ENCODE measurements at regions not wholly inside any gene's neighbourhood (a gene's known extent, or its start where the extent isn't known, plus 50 kb on each side); places are given as distances from the start of the nearest gene placed in this dataset.

DNA sequence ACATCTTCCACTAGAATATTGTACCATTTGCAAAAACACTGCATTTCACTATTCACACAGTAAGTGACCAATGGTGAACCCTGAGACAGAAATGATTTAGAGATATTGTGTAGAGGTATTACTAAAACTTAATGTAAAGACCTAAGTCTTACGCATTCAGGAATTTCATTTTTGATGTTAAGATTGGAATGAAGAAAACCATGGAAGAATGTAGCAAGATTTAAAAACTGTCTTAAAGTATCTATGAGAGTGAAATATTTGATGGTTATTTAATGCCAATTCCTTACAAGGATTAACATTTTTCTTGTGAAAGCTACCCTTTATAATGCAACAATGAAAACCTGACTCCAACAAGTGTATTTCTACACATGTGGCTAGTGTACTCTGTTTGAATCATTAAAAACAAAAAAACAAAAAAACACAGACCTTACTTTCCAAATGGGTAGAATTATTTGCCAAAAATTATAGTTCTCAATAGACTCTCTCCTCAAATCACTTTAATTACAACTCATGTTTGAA, 172.0 kb downstream of the NNT start:
- H3K27ac ChIP-seq, result no peak overlapping the region
- in situ Hi-C loops (cut with HindIII; ENCODE audit: low pct_ligation_motif_present, low sequenced_read_pairs), result no loop called here
- H3K36me3 ChIP-seq (replicated peaks), result no peaks in the 10 kb centered on the region
- no peak for DNase-seq
- no peak overlapping the region for H3K4me3 ChIP-seq (ENCODE audit: low read depth, low read length)
- no peaks in the 10 kb centered on the region for H3K27me3 ChIP-seq (replicated peaks)
- TF ChIP-seq, protein P1, sequence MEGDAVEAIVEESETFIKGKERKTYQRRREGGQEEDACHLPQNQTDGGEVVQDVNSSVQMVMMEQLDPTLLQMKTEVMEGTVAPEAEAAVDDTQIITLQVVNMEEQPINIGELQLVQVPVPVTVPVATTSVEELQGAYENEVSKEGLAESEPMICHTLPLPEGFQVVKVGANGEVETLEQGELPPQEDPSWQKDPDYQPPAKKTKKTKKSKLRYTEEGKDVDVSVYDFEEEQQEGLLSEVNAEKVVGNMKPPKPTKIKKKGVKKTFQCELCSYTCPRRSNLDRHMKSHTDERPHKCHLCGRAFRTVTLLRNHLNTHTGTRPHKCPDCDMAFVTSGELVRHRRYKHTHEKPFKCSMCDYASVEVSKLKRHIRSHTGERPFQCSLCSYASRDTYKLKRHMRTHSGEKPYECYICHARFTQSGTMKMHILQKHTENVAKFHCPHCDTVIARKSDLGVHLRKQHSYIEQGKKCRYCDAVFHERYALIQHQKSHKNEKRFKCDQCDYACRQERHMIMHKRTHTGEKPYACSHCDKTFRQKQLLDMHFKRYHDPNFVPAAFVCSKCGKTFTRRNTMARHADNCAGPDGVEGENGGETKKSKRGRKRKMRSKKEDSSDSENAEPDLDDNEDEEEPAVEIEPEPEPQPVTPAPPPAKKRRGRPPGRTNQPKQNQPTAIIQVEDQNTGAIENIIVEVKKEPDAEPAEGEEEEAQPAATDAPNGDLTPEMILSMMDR (IDR thresholded peaks at IDR 0.05; ENCODE audit: low read depth, low read length, missing control alignments), result no peak

DNA sequence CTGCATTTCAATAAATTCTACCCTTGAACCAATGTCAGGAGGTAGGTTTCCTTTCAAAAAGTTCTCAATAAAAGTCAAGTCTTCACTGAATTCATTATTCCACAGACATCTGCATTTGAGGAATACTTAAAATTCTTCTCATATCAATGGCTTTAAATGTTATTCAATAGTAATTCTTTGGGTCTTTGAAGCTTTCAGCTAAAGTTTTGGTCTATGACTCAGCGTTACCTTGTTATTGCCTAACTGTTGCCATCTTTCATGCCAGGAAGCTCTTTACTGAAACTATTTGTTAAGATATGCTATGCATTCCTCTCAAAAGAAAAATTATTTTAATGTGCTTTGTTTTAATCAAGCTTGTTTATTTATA, 170.5 kb downstream of the NNT start:
- in situ Hi-C loops (cut with HindIII; ENCODE audit: low pct_ligation_motif_present, low sequenced_read_pairs), result no loop called here
- peak overlapping the region; percentile 86 for H3K27ac ChIP-seq
- H3K27me3 ChIP-seq (replicated peaks), result no peaks in the 10 kb centered on the region
- TF ChIP-seq, protein P1 (IDR thresholded peaks at IDR 0.05; ENCODE audit: low read depth, low read length, missing control alignments), result no peak
- DNase-seq, result peak; percentile 40
- H3K4me3 ChIP-seq (ENCODE audit: low read depth, low read length), result no peak overlapping the region
- H3K36me3 ChIP-seq (replicated peaks), result no peaks in the 10 kb centered on the region

DNA sequence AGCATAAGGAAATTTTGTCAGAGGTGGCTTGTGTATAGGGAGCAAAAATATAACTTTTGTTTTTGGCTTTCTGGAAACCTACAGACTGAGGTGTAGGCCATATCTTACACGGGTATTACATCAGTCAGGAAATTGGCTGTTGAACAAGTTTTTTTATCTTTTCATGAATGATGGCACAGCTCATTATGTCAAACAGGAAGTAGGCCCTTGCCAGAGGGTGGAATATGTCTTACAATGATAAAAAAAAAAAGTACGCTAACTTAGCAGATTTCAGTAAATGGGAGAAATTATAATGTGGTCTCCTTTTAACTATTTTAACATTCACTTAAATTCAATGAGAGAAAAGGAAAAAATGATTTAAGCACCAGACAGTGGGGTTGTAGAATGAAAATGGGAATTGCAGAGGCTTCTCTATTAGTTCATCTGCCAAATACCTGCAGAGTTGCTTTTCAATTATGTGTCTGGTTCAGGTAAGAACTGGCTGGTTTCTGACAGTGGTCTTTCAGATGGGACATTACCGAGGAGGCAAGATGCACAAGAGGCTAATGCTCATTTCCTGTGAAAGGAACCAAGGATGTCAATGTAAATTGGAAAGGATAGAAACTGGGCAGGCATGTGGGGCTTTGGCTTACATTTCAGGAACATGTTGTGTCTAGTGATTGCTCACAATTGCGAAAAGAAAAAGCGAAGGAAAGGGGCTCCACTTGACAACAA, 169.9 kb downstream of the NNT start:
- TF ChIP-seq, protein P1 (IDR thresholded peaks at IDR 0.05; ENCODE audit: low read depth, low read length, missing control alignments), result no peak
- H3K27ac ChIP-seq, result peak overlapping the region; percentile 86
- H3K27me3 ChIP-seq (replicated peaks), result no peaks in the 10 kb centered on the region
- in situ Hi-C loops (cut with HindIII; ENCODE audit: low pct_ligation_motif_present, low sequenced_read_pairs), result no loop called here
- H3K36me3 ChIP-seq (replicated peaks), result no peaks in the 10 kb centered on the region
- no peak overlapping the region for H3K4me3 ChIP-seq (ENCODE audit: low read depth, low read length)
- peak; percentile 20 for DNase-seq

DNA sequence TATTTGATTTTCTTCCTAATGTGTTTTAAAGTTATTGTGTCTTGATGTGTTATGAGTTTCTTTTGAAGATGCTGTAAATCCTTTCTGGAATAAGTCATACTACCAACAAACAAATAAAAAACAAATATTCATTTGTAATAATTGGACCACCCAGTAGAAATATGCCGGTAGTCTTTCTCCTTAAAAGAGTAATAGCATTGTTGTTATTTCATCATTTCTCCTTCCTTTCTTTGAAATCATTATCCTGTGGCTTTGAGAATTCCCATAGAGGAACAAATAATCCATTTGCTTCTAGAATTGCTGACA, 169.4 kb downstream of the NNT start:
- Histone ChIP-seq H3K27ac (peak overlapping the region; percentile 86), H3K36me3 (replicated peaks) (no peaks in the 10 kb centered on the region), H3K4me3 (ENCODE audit: low read depth, low read length) (no peak overlapping the region), H3K27me3 (replicated peaks) (no peaks in the 10 kb centered on the region)
- in situ Hi-C loops (cut with HindIII; ENCODE audit: low pct_ligation_motif_present, low sequenced_read_pairs), result no loop called here
- no peak for DNase-seq
- TF ChIP-seq, protein P1 (IDR thresholded peaks at IDR 0.05; ENCODE audit: low read depth, low read length, missing control alignments), result no peak

- no peaks in the 10 kb centered on the region for H3K36me3 ChIP-seq (replicated peaks)
- in situ Hi-C loops (cut with HindIII; ENCODE audit: low pct_ligation_motif_present, low sequenced_read_pairs), result no loop called here
- no peak for DNase-seq
- no peak overlapping the region for H3K4me3 ChIP-seq (ENCODE audit: low read depth, low read length)
- no peaks in the 10 kb centered on the region for H3K27me3 ChIP-seq (replicated peaks)
- TF ChIP-seq, protein P1 (IDR thresholded peaks at IDR 0.05; ENCODE audit: low read depth, low read length, missing control alignments), result no peak
- no peak overlapping the region for H3K27ac ChIP-seq
Observed at GRCh38 chr5:43771611-43772031, 168.6 kb downstream of the NNT start.

All from brain microvascular endothelial cell (primary cell).